OCI-LY3 (cell line): ENCODE measurements at regions not wholly inside any gene's neighbourhood (a gene's known extent, or its start where the extent isn't known, plus 50 kb on each side); places are given as distances from the start of the nearest gene placed in this dataset.

Experiments
- CTCF ChIP-seq: fragments of 200-600, 300-600 bp; sonication (generic); IDR thresholded peaks from 2 replicates; pipeline ENCODE4 v1.5.1; 2014; ENCODE audit warnings: antibody characterized with exemption, low read length, low read depth
- EZH2phosphoT487 ChIP-seq: fragments of 200-600 bp; shearing (Covaris generic); IDR thresholded peaks from 2 replicates; pipeline ENCODE4 v1.6.1; 2018; ENCODE audit warnings: antibody characterized with exemption, mixed run types, low read depth

- TF ChIP-seq CTCF (no peak), EZH2phosphoT487 (no peak)
Measured at GRCh38 chr6:154925130-154925529, 70.0 kb upstream of the TIAM2 start.
